MG63 (cell line): ENCODE measurements at regions not wholly inside any gene's neighbourhood (a gene's known extent, or its start where the extent isn't known, plus 50 kb on each side); places are given as distances from the start of the nearest gene placed in this dataset.

Source experiments
- DNase-seq: peaks from one replicate; pipeline ENCODE4 v3.0.0-alpha.2; 2020
- H3K27me3 ChIP-seq: fragments of 250-450 bp; sonication (Bioruptor Pico); 2 replicates; pipeline ENCODE4 v1.5.1; 2020; ENCODE audit warnings: mild to moderate bottlenecking, moderate library complexity
- H3K36me3 ChIP-seq: fragments of 250-450 bp; sonication (Bioruptor Pico); 2 replicates; pipeline ENCODE4 v1.5.1; 2020; ENCODE audit warnings: mild to moderate bottlenecking, moderate library complexity
- H3K4me3 ChIP-seq: fragments of 250-450 bp; sonication (Bioruptor Pico); 2 replicates; pipeline ENCODE4 v1.5.1; 2020; ENCODE audit warnings: mild to moderate bottlenecking, moderate library complexity
- H3K9me3 ChIP-seq: fragments of 250-450 bp; sonication (Bioruptor Pico); 2 replicates; pipeline ENCODE4 v1.5.1; 2020; ENCODE audit warnings: mild to moderate bottlenecking, moderate library complexity

- no peak for DNase-seq
- peaks cover 2% of the 10 kb centered on the region; the same call in 1 of the 2 replicates for H3K9me3 ChIP-seq
- no peak overlapping the region for H3K4me3 ChIP-seq
- no peaks in the 10 kb centered on the region for H3K36me3 ChIP-seq
- H3K27me3 ChIP-seq, result no peaks in the 10 kb centered on the region
Observed at GRCh38 chr10:112871021-112871420, 79.0 kb upstream of the TCF7L2 start.

GRCh38 chr10:112872728-112873127 lies 77.3 kb upstream of the TCF7L2 start:
- no peaks in the 10 kb centered on the region for H3K36me3 ChIP-seq
- no peak overlapping the region for H3K4me3 ChIP-seq
- peaks cover 2% of the 10 kb centered on the region; the same call in 1 of the 2 replicates for H3K9me3 ChIP-seq
- DNase-seq, result no peak
- no peaks in the 10 kb centered on the region for H3K27me3 ChIP-seq

GRCh38 chr10:112873541-112873940 lies 76.5 kb upstream of the TCF7L2 start:
- H3K9me3 ChIP-seq, result peaks cover 2% of the 10 kb centered on the region; the same call in 1 of the 2 replicates
- H3K27me3 ChIP-seq, result no peaks in the 10 kb centered on the region
- no peak for DNase-seq
- no peaks in the 10 kb centered on the region for H3K36me3 ChIP-seq
- no peak overlapping the region for H3K4me3 ChIP-seq

GRCh38 chr10:112874982-112875381 lies 75.1 kb upstream of the TCF7L2 start:
- Histone ChIP-seq H3K36me3 (no peaks in the 10 kb centered on the region), H3K9me3 (peaks cover 2% of the 10 kb centered on the region; the same call in 1 of the 2 replicates), H3K27me3 (no peaks in the 10 kb centered on the region), H3K4me3 (no peak overlapping the region)
- no peak for DNase-seq

- Histone ChIP-seq H3K27me3 (no peaks in the 10 kb centered on the region), H3K36me3 (no peaks in the 10 kb centered on the region), H3K4me3 (no peak overlapping the region), H3K9me3 (peaks cover 2% of the 10 kb centered on the region; the same call in 1 of the 2 replicates)
- peak; percentile 60 for DNase-seq
Observed at GRCh38 chr10:112875476-112876267, 74.4 kb upstream of the TCF7L2 start.

- Histone ChIP-seq H3K9me3 (no peaks in the 10 kb centered on the region), H3K36me3 (no peaks in the 10 kb centered on the region), H3K27me3 (no peaks in the 10 kb centered on the region), H3K4me3 (no peak overlapping the region)
- DNase-seq, result no peak
Observed at GRCh38 chr10:112880633-112881530, 69.2 kb upstream of the TCF7L2 start.

GRCh38 chr10:112883360-112884178 lies 66.5 kb upstream of the TCF7L2 start:
- Histone ChIP-seq H3K27me3 (no peaks in the 10 kb centered on the region), H3K9me3 (no peaks in the 10 kb centered on the region), H3K36me3 (no peaks in the 10 kb centered on the region), H3K4me3 (no peak overlapping the region)
- DNase-seq, result no peak

GRCh38 chr10:112884179-112884504 lies 65.9 kb upstream of the TCF7L2 start:
- Histone ChIP-seq H3K4me3 (no peak overlapping the region), H3K36me3 (no peaks in the 10 kb centered on the region), H3K27me3 (no peaks in the 10 kb centered on the region), H3K9me3 (no peaks in the 10 kb centered on the region)
- DNase-seq, result no peak

- no peak overlapping the region for H3K4me3 ChIP-seq
- no peaks in the 10 kb centered on the region for H3K36me3 ChIP-seq
- no peak for DNase-seq
Observed at GRCh38 chr10:112886463-112886862, 63.6 kb upstream of the TCF7L2 start.

GRCh38 chr10:112887968-112888367 lies 62.1 kb upstream of the TCF7L2 start:
- no peaks in the 10 kb centered on the region for H3K27me3 ChIP-seq
- no peaks in the 10 kb centered on the region for H3K9me3 ChIP-seq
- H3K4me3 ChIP-seq, result no peak overlapping the region
- H3K36me3 ChIP-seq, result no peaks in the 10 kb centered on the region
- DNase-seq, result no peak

More at GRCh38 chr10:112886463-112886862, 63.6 kb upstream of the TCF7L2 start:
- no peaks in the 10 kb centered on the region for H3K9me3 ChIP-seq
- no peaks in the 10 kb centered on the region for H3K27me3 ChIP-seq

GRCh38 chr10:112895292-112895691 lies 54.8 kb upstream of the TCF7L2 start:
- Histone ChIP-seq H3K36me3 (no peaks in the 10 kb centered on the region), H3K4me3 (no peak overlapping the region)

GRCh38 chr10:112896273-112896672 lies 53.8 kb upstream of the TCF7L2 start:
- no peaks in the 10 kb centered on the region for H3K27me3 ChIP-seq
- H3K9me3 ChIP-seq, result no peaks in the 10 kb centered on the region

More at GRCh38 chr10:112895292-112895691, 54.8 kb upstream of the TCF7L2 start:
- no peak for DNase-seq
- no peaks in the 10 kb centered on the region for H3K9me3 ChIP-seq
- no peaks in the 10 kb centered on the region for H3K27me3 ChIP-seq

GRCh38 chr10:112896722-112897121 lies 53.3 kb upstream of the TCF7L2 start:
- H3K9me3 ChIP-seq, result no peaks in the 10 kb centered on the region
- H3K27me3 ChIP-seq, result no peaks in the 10 kb centered on the region
- no peaks in the 10 kb centered on the region for H3K36me3 ChIP-seq
- H3K4me3 ChIP-seq, result no peak overlapping the region
- DNase-seq, result no peak

More at GRCh38 chr10:112896273-112896672, 53.8 kb upstream of the TCF7L2 start:
- no peak for DNase-seq
- Histone ChIP-seq H3K36me3 (no peaks in the 10 kb centered on the region), H3K4me3 (no peak overlapping the region)

GRCh38 chr10:112898540-112899390 lies 51.3 kb upstream of the TCF7L2 start:
- no peaks in the 10 kb centered on the region for H3K27me3 ChIP-seq
- no peak for DNase-seq
- H3K36me3 ChIP-seq, result no peaks in the 10 kb centered on the region
- no peak overlapping the region for H3K4me3 ChIP-seq
- H3K9me3 ChIP-seq, result no peaks in the 10 kb centered on the region

- no peaks in the 10 kb centered on the region for H3K9me3 ChIP-seq
- no peak for DNase-seq
- H3K36me3 ChIP-seq, result no peaks in the 10 kb centered on the region
- no peak overlapping the region for H3K4me3 ChIP-seq
- H3K27me3 ChIP-seq, result no peaks in the 10 kb centered on the region
Observed at GRCh38 chr10:112899391-112900065, 50.5 kb upstream of the TCF7L2 start.
